ENCODE measurements at regions not wholly inside any gene's neighbourhood (a gene's known extent, or its start where the extent isn't known, plus 50 kb on each side); places are given as distances from the start of the nearest gene placed in this dataset.
"Not testable (repeated sequence)": the region's sequence is repeated elsewhere in the genome, so short reads cannot be mapped to it uniquely, and the experiment has no call there.

DNA sequence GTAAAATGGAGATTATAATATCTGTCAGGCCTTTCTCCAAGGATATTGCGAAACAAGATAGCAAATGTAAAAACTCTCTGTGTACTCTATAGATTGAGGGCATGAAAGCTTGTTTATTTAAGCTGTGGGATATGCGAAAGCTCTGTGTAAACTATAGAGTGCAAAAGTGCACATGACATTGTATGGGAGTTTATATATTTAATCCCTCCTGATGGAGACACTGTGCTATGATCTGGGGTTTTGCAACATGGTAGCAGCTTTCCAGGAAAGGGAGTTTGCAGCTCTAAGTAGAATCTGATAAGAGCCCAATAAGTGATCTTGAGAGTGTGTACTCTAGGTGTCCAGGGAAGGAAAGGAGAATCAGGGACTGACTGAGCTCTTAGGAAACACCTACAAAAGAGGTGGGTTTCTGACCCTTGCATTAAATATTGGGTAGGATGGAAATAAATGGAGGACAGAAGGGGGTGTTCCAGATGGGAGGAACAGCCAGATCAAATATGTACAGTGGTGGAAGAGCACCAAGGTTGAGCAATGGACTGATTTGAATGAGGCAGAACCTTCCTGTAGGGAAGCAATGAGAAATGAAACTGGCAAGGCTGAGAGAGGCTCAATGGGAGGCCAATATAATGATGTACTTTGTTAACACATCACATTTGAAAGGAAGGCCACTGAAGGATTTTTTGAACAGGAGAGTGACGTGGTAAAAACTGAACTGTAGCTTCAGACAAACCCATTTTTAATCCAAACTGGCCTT lies 450.1 kb downstream of the GJA1 start:
- no peak for DNase-seq

DNA sequence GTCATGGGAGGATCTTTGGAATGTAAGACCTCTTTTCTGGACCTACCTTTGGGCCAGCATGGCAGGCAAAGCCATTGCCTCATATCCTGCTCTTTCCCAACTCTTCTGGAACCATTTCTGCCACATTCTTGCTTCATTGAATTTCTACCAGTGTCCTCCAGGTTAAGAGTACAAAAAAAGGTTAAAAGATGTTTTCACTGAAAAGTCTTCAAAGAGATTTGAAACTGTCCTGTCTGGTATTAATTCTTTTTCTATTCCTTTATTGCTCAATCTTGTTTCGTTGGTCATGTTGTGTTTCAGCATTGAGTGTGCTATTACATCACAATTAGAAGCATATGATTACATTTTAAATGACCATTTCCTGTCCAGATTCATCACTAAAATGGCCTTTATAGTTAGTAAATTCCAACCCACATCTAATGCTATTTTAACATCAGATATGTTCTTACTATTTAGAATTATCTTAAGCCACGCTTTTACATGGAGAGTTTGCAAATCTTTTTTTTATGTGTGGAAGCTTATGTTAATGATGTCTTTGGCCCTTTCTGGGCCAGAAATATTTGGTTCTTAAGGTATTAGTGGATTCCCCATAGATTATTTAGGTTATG lies 450.9 kb downstream of the GJA1 start:
- no peak for DNase-seq

DNA sequence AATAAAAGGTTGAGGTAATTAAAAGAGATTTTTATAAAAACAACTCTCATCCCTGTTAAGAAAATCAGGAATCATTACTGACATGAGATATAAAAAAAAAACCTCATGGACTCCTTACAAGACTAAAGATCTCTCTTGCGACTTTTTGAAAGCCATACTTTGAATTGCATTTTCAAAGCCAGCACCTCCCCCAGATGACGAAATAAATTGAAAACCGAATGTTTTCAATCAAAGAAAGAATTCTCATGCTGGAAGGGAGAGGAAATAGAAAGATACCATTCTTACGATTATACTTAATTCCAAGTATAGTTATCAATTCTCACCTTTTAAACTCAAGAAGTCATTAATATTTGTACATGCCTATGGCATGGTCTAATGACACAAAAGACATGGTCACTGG lies 452.3 kb downstream of the GJA1 start:
- DNase-seq: no peak

DNA sequence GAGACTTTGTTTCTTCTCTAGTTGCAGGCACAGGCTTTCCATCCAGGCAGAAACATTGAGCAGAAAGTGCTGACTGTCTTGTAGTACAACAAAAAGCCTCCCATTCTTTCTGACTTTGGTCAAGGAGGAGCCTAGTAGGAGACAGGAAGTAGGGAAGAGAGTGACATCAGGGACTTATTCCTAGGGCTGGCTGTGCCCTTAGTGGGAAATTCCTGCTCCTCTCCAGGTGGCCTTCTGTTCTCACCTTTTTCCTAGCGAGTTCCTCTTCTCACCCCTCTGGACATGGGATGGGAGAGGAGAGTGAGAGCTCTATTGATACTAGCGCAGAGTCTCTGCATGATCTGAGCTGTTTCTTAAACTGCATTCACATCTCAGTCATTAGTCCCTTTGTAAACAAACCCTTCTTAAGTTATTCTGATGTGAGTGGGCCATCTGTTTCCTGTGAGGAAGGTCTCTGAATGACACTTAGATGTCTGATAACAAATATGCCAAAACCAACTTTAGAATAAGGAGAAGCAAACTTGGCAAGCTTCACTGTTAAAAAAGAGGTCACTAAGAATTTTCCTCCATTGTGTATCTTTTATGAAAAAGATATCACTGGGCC lies 455.0 kb downstream of the GJA1 start:
- no peak for DNase-seq

DNA sequence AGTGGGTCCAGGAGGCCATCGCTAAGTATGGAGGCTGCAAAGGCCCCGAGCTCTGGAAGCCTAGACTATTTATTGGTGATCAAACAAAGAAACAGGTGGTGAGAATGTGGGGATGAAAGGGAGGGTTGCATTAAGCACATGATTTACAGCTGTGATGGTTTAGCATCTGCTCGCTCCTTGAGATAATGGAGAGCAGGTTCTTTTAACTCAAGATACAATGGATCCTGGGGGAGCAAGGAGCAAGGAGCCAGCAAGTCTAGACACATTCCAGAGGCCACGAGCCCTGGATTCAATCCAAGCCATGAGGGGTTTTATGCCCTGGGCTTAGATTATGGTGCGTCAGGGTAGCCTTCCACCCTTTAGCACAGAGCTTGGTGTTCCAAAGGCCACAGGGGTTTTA lies 460.3 kb downstream of the GJA1 start:
- DNase-seq: not testable (repeated sequence)

DNA sequence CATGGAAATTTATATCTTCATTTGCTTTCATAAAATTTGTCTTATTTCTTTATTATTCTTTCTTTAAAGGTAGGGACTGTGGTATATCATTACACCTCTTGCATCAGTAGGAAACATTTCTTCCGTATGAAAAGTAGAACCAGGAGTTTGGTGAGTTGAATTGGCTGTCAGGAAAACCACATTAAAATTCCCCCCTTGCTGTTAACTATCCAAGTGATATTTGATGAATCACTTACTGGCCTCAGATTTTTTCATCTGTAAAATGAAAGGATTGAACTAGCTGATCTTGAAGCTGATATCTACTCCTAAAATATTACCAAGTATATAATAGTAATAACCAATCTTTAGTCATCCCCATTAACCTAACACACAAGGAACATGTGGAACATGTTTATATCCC lies 460.9 kb downstream of the GJA1 start:
- DNase-seq: no peak

DNA sequence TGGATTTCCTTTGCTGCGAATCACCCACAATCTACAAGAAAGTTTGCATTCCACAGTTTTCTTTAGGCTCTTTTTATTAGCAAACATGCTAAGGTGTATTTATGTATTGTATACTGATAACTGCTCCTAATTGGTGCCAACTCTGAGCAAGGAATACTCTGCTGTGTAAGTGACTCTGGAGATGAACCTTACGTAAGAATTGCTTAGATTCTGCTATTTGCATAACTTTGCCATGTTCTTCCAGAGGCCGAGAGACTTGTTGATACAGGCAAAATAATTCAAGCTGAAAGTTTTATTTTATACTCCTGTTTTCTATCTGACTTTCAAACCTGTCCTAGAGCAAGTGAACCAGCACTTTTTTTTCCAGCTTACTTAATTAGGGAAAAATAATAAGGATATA lies 461.3 kb downstream of the GJA1 start:
- no peak for DNase-seq

DNA sequence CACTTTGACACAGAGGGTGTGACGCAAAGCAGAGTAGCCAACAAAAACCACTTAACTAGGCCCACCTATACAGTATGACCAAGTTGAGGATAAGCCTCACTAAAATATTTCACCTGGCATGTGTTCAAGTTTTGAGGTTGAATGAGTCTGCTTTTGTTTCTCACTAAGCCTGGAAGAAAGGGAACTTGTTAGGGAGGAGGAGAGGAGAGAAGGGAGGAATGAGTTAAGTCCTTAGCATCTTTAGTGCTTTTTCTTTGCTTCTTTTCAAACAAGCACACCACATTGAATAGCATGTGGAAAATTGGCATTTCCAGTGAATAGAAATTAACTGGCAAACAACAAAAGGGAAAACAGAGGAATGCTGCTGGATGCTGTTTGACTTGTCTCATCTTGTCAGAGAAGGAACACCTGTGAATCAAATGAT lies 461.9 kb downstream of the GJA1 start:
- no peak for DNase-seq

DNA sequence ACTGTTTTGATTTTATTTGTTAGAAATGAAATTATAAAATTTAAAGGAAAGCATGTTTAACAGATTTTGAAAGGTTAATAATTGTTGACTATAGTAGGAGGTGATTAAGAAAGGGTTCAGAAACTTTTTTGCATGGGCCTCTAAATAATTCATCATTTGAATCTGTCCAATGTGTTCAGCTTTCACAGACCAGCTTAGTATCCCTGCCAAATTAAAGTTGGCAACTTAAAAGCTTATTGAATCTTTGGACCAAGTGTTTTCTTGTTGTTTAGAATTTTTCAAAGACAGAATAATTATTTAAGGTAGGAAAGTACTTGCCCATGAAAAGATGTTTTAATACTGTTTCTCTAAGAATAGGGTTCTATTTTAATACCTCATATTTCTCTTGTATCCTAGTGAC lies 466.0 kb downstream of the GJA1 start:
- no peak for DNase-seq

DNA sequence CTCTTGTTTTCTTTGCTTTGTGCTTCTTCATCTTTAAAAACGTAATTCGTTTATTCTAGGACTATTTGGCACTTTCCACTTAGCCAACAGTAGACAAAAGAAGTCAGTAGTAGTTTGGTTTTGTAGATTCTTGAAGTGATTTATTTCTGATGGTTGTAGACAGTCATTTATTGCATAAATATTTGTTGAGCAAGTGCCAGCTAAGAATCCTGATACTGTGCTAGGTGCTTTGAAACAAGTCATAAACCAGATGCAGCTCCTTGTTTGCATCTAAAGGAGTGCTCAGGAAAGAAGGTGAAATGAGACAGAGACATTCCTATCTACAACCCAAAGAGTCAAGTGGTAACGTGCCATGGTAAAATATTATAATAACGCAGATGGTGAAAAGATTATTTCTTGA lies 469.1 kb downstream of the GJA1 start:
- DNase-seq: no peak

DNA sequence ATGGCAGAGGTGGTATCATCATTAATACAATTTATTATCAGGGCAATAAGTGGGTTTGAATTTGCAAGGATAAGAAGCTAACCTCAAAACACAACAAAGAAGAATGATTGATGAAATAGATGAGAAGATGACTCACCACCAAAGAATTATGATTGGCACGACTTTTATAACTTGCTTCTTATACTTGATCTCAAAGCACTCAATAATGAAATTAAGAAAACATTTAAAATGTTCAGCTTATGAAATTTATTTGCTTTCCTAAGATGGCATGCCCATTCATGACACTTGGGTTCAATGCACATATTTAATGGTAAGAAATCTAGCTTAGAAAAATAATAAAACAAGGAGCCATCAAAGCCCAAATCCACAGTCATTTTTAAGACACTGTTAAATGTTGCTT lies 477.5 kb downstream of the GJA1 start:
- no peak for DNase-seq

DNA sequence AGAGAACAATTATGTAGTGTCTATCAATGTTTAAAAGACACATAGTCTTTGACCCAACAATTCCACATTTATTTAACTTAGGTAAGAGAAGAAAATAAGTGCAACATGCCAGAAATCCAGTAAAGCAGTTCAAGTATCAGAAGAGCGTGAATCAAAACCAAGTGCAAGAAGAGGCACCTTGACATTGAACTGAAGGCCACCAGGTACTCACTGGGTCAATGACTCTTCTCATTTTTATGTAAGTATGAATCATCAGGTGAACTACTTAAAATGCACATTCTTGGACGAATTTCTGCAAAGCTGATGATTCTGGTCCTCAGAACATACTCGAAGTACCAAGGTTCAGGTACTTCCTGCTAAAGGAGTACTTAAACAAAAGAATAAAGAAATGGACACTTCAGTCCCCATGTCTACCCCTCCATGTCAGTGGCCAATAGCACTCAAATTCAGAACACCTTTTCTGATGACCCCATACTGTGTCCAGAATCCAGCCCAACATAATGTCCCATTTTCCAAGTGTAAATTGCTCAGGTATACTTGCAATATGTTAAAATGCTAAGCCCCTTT lies 481.9 kb downstream of the GJA1 start:
- no peak for DNase-seq

DNA sequence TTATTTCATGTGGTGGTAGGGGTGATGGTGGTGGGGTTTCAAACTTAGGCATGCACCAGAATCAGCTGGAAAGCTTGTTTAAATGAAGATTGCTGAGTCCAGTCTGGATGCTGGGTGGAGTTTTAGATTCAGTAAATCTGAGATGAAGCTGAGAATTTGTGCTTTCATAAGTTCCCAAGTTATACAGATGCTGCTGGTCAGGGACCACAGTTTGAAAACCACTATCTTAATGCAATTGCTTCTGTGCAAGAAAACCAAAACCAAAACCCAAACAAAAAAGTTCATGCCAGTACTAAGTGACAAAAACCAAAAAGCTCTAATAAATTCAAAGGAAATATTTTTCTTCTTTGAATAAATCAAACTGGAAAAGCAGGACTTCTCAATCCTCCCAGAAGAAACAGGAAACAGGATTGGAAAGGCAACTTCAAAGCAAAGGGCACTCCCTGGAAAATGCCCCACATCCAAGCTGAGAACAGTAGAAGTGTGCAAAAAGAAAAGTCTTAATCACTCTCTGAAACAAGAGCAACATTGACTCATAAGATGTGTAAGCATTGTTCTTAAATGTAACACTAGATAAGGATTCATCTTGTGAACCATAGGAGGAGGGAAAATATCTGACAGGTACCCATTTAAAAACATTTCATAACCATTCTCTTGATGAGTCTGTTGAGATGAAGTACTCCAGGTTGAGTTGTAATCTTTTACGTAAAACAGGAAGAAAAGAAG lies 481.5 kb upstream of the HSF2 start:
- no peak for DNase-seq

DNA sequence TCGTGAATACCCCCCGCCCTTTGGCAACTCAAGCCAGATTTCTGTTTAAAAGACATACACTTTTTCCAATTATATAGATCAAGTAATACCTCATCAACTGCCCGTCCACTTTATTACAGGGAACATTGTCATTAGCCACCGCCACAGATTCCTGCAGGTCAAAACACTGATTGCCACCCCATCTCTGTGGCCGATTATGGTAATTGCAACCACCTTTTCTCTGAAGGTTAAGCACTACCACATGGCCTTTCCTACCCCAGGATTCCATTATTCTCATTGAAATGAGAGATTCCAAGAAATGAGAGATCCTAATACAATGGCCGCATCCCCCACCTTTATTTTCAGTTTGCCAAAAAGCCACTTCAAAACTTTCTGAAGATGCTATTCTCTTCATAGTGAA lies 478.8 kb upstream of the HSF2 start:
- DNase-seq: no peak

DNA sequence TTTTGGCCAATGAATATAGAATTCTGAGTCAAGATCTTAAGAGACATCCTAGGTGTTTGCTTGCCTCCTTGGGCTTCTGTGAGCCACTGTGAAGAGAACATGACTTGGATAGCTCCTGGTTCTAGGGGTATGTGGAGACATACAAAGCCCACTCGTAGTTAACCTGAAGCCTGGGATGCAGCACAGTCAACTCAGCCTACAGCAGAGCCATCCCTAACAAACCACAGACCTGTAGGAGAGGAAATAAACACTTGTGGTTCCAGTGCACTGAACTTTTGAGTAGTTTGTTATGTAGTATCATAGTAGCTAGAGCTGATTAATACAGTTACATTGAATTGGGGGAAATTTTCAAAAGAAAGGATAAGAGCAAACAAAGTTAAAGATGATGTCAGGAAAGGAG lies 474.4 kb upstream of the HSF2 start:
- no peak for DNase-seq

DNA sequence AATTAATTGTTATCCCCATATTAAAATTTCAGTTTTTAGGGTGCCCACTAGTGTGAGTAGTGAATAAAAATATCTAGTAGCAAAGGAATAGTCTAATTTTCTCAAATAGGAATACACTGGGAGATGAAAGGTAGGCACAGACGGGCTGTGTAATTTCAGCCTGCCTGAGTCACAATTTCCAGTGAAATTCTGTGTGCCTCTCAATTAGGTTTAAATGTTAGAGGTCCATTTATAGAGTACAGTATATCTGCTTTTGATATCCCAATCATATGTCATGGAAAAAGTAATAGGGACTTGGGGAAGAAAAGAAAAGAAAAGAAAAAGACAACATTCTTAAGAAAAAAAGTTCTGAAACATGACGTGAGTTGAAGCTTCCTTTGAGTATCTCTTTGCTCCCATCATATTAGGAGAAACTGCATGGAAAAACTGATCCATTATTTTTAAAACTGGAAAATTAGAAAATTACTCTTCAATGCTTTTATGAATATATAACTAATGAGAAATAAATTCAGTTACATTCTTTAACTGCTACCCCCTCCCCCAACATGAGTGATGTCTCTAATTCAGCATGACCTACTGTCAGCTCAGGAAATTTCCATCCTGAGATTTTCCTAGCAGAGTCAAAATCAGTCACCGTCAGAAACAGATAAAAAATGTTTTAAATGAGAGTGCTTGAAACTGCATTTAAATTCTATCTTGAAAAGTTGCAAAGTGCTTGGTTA lies 473.8 kb upstream of the HSF2 start:
- no peak for DNase-seq

DNA sequence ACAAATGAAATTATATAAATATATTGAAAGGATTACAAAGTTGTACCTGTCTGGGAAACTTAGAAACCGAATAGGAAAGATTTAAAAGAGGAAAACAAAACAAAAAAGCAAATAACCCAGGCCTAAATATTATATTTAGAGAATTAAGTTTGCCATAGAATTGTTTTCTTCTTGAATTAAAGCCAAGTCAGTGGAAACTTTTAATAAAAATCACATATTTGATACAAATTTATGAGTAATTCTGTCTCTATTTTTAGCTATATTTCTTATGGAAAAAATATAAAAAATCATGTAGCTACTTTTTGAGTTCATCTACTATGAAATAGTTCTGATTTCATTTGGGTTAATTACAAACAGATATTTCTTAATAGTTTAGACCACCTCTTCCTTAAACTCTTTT lies 470.2 kb upstream of the HSF2 start:
- DNase-seq: no peak

DNA sequence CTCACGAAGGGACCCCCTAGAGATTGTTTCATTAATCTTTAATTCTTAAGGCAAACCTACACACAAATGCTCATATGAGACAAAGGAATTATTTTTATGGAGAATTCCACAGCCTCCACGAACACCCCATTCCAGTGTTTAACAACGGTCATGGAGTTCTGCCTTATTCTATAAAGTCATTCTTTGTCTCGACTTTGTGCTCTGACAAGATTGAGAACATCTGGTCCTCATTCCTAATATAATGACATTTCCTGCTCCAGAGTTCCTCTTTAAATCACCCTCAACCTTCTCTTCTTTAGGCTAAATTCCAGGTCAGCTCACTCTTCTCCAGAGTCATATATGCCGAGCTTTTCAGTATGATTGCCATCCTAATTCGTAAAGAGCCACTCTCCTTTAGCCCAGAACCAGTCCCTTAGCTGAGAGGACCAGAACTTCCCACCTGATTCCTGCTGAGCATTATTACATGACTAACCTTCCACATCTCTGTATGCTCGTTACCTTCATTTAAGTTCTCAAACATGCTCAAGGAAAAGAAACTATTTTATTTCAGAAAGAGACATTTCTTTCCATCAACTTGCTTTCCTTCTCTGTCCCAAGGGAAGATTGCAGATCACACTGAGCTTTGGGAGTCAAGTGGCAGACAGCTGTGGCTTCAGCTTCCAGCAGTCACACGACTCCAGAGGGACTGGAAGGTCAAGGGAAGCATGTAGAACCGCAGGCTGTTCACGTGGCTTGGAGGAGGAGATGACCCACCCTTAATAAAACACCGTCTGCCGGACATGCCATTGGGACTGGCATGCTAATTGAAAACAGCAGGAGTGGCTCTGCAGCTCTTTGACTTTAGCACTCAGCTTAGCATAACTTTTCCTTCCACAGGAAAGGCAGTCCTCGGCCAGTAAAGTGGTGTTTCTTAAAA lies 467.1 kb upstream of the HSF2 start:
- DNase-seq: no peak

DNA sequence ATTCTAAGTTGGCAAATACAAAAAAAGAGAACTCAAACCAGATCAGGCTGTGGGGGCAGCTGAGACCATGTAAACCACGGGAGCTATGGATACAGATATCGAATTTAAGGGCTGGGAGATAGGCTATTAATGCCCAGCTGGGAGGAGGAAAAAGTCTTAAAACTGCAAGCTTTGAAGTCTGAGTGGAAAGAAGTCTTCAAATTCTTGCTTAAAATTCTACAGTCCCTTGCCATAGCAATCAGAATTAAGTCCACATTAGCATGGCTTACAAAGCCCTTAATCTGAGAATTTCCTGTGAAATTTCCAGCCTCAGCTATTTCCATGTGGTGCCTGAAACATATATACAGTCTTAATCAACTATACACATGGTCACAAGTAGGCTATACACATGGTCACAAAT lies 465.0 kb upstream of the HSF2 start:
- DNase-seq: no peak

DNA sequence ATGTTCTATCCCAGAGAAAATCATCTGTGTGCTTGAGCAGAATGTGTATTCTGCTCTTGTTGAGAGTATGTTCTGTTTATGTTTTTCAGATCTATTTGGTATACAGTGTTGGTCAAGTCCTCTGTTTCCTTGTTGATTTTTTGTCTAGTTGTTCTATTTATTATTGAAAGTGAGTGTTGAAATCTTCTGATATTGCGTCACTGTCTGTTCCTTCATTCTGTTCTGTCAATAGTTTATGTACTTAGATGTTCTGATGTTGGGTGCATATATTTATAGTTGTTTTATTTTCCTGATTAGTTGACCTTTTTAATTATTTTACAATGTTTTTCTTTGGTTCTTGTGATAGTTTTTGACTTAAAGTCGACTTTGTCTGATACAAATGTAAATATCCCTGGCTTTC lies 458.7 kb upstream of the HSF2 start:
- no peak for DNase-seq

DNA sequence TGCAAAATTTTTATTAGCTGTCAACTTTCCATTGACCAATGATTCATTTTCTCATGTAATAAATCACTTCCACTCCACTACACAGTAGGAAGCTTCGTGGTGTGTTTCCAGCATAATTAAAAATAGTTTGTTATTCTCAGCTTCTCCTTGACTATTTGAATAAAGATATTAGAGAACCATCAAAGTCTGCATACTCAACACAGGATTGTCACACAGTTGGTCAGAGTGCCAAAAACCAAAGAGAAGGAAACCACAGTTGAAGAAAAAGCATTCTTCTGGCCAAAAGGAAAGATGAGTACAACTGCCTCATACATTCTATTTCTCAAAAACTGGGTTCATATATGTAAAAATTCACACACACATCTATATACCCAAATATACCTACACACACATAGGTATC lies 455.1 kb upstream of the HSF2 start:
- DNase-seq: no peak

DNA sequence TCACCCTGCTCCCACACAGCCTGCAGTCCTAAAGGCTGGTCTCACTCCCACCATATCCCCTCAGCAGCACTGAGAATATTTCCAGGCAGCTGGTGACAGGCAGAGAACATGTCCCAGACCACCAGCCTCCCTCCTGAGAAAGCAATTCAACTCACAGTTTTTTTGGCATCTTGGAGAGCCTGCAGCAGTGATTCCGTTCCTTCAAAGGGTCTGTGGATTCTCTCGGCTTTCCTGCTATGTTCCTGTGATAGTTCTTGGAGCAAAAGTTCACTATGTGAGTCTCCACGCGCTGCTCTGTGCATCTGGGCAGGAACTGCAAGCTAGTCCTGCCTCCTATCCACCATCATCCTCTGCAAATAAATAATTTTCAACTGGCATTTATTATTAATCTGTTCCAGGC lies 448.3 kb upstream of the HSF2 start:
- DNase-seq: no peak
